Activated CD4-positive, alpha-beta T cell treated with anti-CD3 and anti-CD28 coated beads for 36 hours (primary cell): ENCODE measurements at regions not wholly inside any gene's neighbourhood (a gene's known extent, or its start where the extent isn't known, plus 50 kb on each side); places are given as distances from the start of the nearest gene placed in this dataset.

ENCODE experiments used
- ATAC-seq: fragments of 200-7000 bp; cut with Tn5 transposase; one replicate; pipeline ENCODE4 v1.10.0; 2021; ENCODE audit warnings: mild to moderate bottlenecking, moderate library complexity
- CTCF ChIA-PET: fragments of 350-600 bp; sonication (Branson Sonifier 250); formaldehyde crosslinking; loops from one replicate; lab custom pipeline; 2021; ENCODE audit warnings: antibody characterized with exemption; lab: Charles Lee
- POLR2A ChIA-PET: fragments of 350-600 bp; sonication (Branson Sonifier 250); formaldehyde crosslinking; loops from one replicate; lab custom pipeline; 2021; ENCODE audit warnings: antibody characterized with exemption, inconsistent platforms; lab: Charles Lee
- DNase-seq: peaks from one replicate; pipeline ENCODE4 v3.0.0-alpha.2; 2020
- H3K27ac Mint-ChIP-seq: one replicate; pipeline ENCODE4 v1.8.0; 2021; ENCODE audit warnings: mixed read lengths
- H3K27me3 Mint-ChIP-seq: one replicate; pipeline ENCODE4 v1.8.0; 2021; ENCODE audit warnings: mixed read lengths
- H3K36me3 Mint-ChIP-seq: one replicate; pipeline ENCODE4 v1.8.0; 2021; ENCODE audit warnings: low read depth, mixed read lengths
- H3K4me1 Mint-ChIP-seq: one replicate; pipeline ENCODE4 v1.8.0; 2021; ENCODE audit warnings: mixed read lengths
- H3K4me3 Mint-ChIP-seq: one replicate; pipeline ENCODE4 v1.8.0; 2021; ENCODE audit warnings: mild to moderate bottlenecking, moderate library complexity, mixed read lengths
- H3K9me3 Mint-ChIP-seq: one replicate; pipeline ENCODE4 v1.8.0; 2021; ENCODE audit warnings: low read depth, mixed read lengths
- intact Hi-C, 2 experiments: fragments of 100-400 bp; cut with DNase I in 1 of 2; cut with micrococcal nuclease in 1 of 2; formaldehyde crosslinking; loops; one replicate each; pipeline versions ENCODE4 v1.14.2 to v1.15.1; 2022 to 2024; cut with DNase I, micrococcal nuclease

DNA sequence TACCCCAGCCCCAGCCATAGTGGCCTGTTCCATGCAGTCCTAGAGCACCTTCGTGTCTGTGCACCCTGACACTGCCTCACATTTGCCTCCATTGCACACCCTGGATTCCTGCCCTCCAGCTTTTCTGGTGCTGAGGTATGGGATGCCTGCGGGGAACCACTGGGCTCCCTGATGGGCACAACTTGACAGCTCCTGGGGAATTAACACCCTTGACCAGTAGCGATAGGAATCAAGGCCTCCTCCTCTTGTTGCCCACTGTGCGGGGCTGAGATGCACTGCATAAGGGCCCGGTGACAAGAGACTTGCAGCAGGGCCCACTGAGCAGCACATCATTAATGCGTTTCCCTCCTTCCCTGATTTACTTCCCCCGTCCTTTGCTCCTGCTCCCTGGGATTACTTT lies 235.6 kb upstream of the MOCS1 start:
- ChIA-PET CTCF (interaction anchor here (0.7 kb wide), 1 partner anchor 1926 kb away, joined by 3 read pairs; no protein-coding TSS in a partner anchor), POLR2A (no interaction called here)
- no peaks in the 10 kb centered on the region for H3K9me3 Mint-ChIP-seq
- no peak overlapping the region for H3K4me3 Mint-ChIP-seq
- no peaks in the 10 kb centered on the region for H3K36me3 Mint-ChIP-seq
- no peak overlapping the region for H3K27ac Mint-ChIP-seq
- H3K27me3 Mint-ChIP-seq = peaks cover 20% of the 10 kb centered on the region
- no peak for ATAC-seq
- no peak for DNase-seq
- intact Hi-C loops = no loop called here
- H3K4me1 Mint-ChIP-seq = no peaks in the 10 kb centered on the region

DNA sequence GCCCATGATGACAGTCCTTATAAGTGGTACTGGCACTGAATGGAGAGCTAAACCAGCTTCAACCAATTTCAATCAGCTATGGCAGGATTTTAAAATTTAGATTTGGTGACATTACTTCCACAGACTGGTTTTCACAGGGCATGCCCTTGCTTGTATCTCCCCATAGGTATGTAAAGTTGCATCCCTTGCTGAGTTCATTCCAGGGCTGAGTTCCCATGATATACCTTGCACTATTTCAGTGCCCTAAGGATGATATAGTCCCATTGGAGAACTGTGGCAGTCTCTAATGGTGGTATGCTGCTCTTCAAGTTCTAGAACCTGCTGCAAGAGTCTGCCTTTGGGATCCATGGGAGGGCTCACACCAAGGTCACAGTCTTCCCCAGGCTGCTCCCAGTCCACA lies 232.7 kb upstream of the MOCS1 start:
- H3K27ac Mint-ChIP-seq = no peak overlapping the region
- H3K9me3 Mint-ChIP-seq = no peaks in the 10 kb centered on the region
- no peaks in the 10 kb centered on the region for H3K36me3 Mint-ChIP-seq
- no peak overlapping the region for H3K4me3 Mint-ChIP-seq
- ChIA-PET CTCF (interaction anchor here (1.2 kb wide), 1 partner anchor 52 kb away, joined by 3 read pairs; no protein-coding TSS in a partner anchor), POLR2A (no interaction called here)
- ATAC-seq = no peak
- no peaks in the 10 kb centered on the region for H3K4me1 Mint-ChIP-seq
- no peak for DNase-seq
- intact Hi-C loops = no loop called here
- peaks cover 18% of the 10 kb centered on the region for H3K27me3 Mint-ChIP-seq

- no peak overlapping the region for H3K27ac Mint-ChIP-seq
- intact Hi-C loops = no loop called here
These were observed 230.9 kb upstream of the MOCS1 start for GRCh38 chr6:40165036-40165709.

DNA sequence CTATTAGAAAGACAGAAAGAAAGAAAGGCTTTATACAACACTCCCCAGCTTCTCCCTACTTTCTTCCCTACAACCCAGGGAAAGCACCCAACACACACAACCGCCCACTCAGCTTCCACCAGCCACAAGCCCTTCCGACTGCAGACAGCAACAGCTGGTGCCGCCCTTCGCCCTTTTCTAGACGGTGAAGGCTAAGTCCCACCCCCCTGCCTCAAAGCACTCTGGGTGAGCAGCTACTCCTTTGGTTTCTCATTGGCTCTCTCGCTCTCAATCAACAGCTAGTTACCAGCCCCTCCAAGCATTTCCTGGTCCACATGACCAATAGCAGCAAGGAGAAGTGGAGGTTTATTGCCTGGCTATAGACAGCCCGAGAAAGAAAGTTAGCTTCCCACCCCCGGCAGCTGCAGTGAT lies 230.1 kb upstream of the MOCS1 start:
- POLR2A ChIA-PET = no interaction called here
- DNase-seq (no peak), ATAC-seq (no peak)
- Mint-ChIP-seq H3K27me3 (peaks cover 7% of the 10 kb centered on the region), H3K27ac (no peak overlapping the region), H3K4me3 (no peak overlapping the region), H3K9me3 (no peaks in the 10 kb centered on the region), H3K4me1 (no peaks in the 10 kb centered on the region), H3K36me3 (no peaks in the 10 kb centered on the region)
- CTCF ChIA-PET = no interaction called here
- intact Hi-C loops = no loop called here

More at GRCh38 chr6:40165036-40165709, 230.9 kb upstream of the MOCS1 start:
- Mint-ChIP-seq H3K4me3 (no peak overlapping the region), H3K9me3 (no peaks in the 10 kb centered on the region), H3K27me3 (peaks cover 12% of the 10 kb centered on the region), H3K4me1 (no peaks in the 10 kb centered on the region), H3K36me3 (no peaks in the 10 kb centered on the region)
- CTCF ChIA-PET = interaction anchor here (0.5 to 0.7 kb wide), 2 partner anchors 341 to 1192 kb away, joined by 3 read pairs; no protein-coding TSS in a partner anchor
- DNase-seq (no peak), ATAC-seq (no peak)
- POLR2A ChIA-PET = interaction anchor here (0.6 kb wide), 1 partner anchor 27 kb away, joined by 6 read pairs; no protein-coding TSS in a partner anchor

DNA sequence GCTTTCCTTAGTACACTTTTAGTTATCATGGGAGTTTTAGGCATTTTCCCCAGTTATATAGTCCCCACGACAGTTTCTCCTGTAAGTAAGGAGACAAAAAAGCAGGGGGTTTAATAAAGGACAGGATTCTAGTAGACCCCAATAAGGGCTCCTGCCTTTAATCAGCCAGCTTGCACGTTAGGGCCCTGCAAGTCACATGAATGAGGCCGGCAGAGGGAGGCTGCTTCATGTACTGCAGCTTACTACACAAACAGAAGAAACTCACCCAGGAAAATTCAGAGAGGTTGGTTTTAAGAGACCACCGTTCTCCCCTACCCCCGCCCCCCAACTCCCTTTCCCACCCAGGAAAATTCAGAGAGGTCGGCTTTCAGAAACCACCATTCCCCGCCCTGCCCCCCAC lies 229.7 kb upstream of the MOCS1 start:
- ATAC-seq (no peak), DNase-seq (no peak)
- ChIA-PET POLR2A (interaction anchor here (0.7 kb wide), 1 partner anchor 91 kb away, joined by 3 read pairs; no protein-coding TSS in a partner anchor), CTCF (no interaction called here)
- Mint-ChIP-seq H3K27ac (no peak overlapping the region), H3K4me1 (no peaks in the 10 kb centered on the region), H3K36me3 (no peaks in the 10 kb centered on the region), H3K27me3 (peaks cover 7% of the 10 kb centered on the region), H3K4me3 (no peak overlapping the region), H3K9me3 (no peaks in the 10 kb centered on the region)
- intact Hi-C loops = no loop called here

DNA sequence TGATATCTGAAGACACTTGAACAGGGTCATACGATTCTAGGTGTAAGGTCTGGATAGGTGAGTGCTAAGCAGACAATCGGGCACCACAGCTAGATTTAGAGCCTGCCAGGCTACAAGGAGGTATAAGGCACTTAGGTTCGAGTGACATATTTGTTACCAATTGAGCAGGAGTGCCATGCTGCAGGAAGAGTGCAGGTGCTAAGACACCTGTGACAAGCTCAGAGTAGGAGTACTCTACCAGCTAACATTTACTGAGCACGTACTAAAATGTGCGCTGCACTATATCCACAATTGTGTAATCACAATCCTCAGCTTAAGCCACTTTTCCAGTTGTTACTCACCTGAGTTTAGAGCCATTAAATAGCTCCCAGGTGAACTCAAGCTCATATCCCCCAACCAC lies 227.8 kb upstream of the MOCS1 start:
- ATAC-seq (no peak), DNase-seq (no peak)
- peaks cover 7% of the 10 kb centered on the region for H3K27me3 Mint-ChIP-seq
- H3K4me3 Mint-ChIP-seq = no peak overlapping the region
- no peaks in the 10 kb centered on the region for H3K9me3 Mint-ChIP-seq
- ChIA-PET CTCF (no interaction called here), POLR2A (no interaction called here)
- intact Hi-C loops = no loop called here
- H3K27ac Mint-ChIP-seq = no peak overlapping the region
- H3K4me1 Mint-ChIP-seq = no peaks in the 10 kb centered on the region
- H3K36me3 Mint-ChIP-seq = no peaks in the 10 kb centered on the region

DNA sequence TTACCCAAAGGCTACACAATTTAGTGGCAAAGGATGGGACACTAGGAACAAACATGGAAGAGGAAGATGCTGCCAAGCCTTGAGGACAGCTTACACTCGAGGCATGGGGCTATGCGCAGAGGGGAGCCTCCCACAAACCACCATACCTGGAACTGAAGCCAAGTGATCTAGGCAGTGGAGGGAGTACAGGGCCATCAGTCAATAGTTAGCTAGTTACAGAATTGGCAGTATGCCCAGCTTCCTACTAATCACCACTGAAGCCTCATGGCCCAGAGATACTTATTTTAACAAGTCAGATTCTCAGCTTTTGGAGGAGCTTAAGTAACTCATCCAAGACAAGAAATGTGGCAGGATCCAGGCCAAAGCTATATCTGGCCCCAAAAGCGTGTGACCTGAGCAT lies 226.6 kb upstream of the MOCS1 start:
- Mint-ChIP-seq H3K27ac (no peak overlapping the region), H3K9me3 (no peaks in the 10 kb centered on the region), H3K4me1 (no peaks in the 10 kb centered on the region), H3K36me3 (no peaks in the 10 kb centered on the region), H3K27me3 (peaks cover 3% of the 10 kb centered on the region), H3K4me3 (no peak overlapping the region)
- CTCF ChIA-PET = no interaction called here
- intact Hi-C loops = no loop called here
- POLR2A ChIA-PET = interaction anchor here (0.6 kb wide), 1 partner anchor 628 kb away, joined by 3 read pairs; no protein-coding TSS in a partner anchor
- DNase-seq = no peak
- no peak for ATAC-seq

DNA sequence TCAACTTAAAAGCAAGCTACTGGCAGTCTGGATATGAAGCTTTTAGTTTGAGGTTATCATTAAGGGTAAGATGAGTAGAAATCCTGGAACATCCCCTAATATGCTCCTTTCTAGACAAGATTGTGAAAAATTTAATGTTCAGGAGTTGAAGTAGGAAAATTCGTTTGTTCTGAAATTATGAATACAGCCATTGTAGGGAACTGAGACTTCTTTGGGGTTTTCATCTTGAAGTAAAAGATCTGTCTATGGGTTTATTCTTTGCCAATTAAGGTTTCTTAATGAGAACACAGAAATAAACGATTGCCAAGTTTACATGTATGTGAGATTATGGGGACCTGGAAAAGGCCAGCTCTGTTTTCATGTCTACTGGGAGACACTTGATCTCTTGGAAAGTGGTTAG lies 225.6 kb upstream of the MOCS1 start:
- DNase-seq (no peak), ATAC-seq (no peak)
- Mint-ChIP-seq H3K36me3 (no peaks in the 10 kb centered on the region), H3K4me3 (no peak overlapping the region), H3K27me3 (no peaks in the 10 kb centered on the region), H3K9me3 (no peaks in the 10 kb centered on the region), H3K27ac (no peak overlapping the region), H3K4me1 (no peaks in the 10 kb centered on the region)
- intact Hi-C loops = no loop called here
- ChIA-PET CTCF (no interaction called here), POLR2A (no interaction called here)

- Mint-ChIP-seq H3K4me1 (no peaks in the 10 kb centered on the region), H3K36me3 (no peaks in the 10 kb centered on the region), H3K27ac (no peak overlapping the region), H3K27me3 (peaks cover 9% of the 10 kb centered on the region), H3K9me3 (no peaks in the 10 kb centered on the region), H3K4me3 (no peak overlapping the region)
- ATAC-seq (no peak), DNase-seq (no peak)
- CTCF ChIA-PET = no interaction called here
- intact Hi-C loops = no loop called here
- POLR2A ChIA-PET = no interaction called here
These were observed 218.6 kb upstream of the MOCS1 start for GRCh38 chr6:40152701-40153436.

GRCh38 chr6:40152196-40152595 lies 217.9 kb upstream of the MOCS1 start:
- CTCF ChIA-PET = no interaction called here
- no peak for ATAC-seq
- intact Hi-C loops = no loop called here

GRCh38 chr6:40148882-40149573 lies 214.8 kb upstream of the MOCS1 start:
- no peak overlapping the region for H3K4me3 Mint-ChIP-seq
- intact Hi-C loops = no loop called here
- H3K9me3 Mint-ChIP-seq = no peaks in the 10 kb centered on the region
- H3K27ac Mint-ChIP-seq = no peak overlapping the region
- peaks cover 13% of the 10 kb centered on the region for H3K27me3 Mint-ChIP-seq
- no peaks in the 10 kb centered on the region for H3K4me1 Mint-ChIP-seq
- CTCF ChIA-PET = no interaction called here
- ATAC-seq (no peak), DNase-seq (no peak)
- POLR2A ChIA-PET = no interaction called here
- H3K36me3 Mint-ChIP-seq = no peaks in the 10 kb centered on the region

More at GRCh38 chr6:40152196-40152595, 217.9 kb upstream of the MOCS1 start:
- Mint-ChIP-seq H3K9me3 (no peaks in the 10 kb centered on the region), H3K27ac (no peak overlapping the region), H3K4me3 (no peak overlapping the region), H3K27me3 (peaks cover 9% of the 10 kb centered on the region), H3K36me3 (no peaks in the 10 kb centered on the region), H3K4me1 (no peaks in the 10 kb centered on the region)
- no peak for DNase-seq
- POLR2A ChIA-PET = interaction anchor here (0.6 kb wide), 2 partner anchors 104 to 439 kb away, joined by 3 read pairs; no protein-coding TSS in a partner anchor
